ENCODE measurements at regions not wholly inside any gene's neighbourhood (a gene's known extent, or its start where the extent isn't known, plus 50 kb on each side); places are given as distances from the start of the nearest gene placed in this dataset.
A peak's percentile ranks its signal among the peaks of the same experiment; 100 is the strongest.

GRCh38 chr12:92089559-92089958 lies 56.1 kb downstream of the BTG1 start:
- no peak for DNase-seq

- DNase-seq: no peak
Observed at GRCh38 chr12:92088805-92089204, 56.8 kb downstream of the BTG1 start.

- DNase-seq: no peak
Observed at GRCh38 chr12:92085736-92086040, 60.0 kb downstream of the BTG1 start.

- no peak for DNase-seq
Observed at GRCh38 chr12:92085040-92085735, 60.5 kb downstream of the BTG1 start.

- DNase-seq: no peak
Observed at GRCh38 chr12:92080911-92081285, 64.7 kb downstream of the BTG1 start.

- no peak for DNase-seq
Observed at GRCh38 chr12:92079054-92079385, 66.6 kb downstream of the BTG1 start.

- DNase-seq: no peak
Observed at GRCh38 chr12:92078167-92079053, 67.2 kb downstream of the BTG1 start.

- DNase-seq: no peak
Observed at GRCh38 chr12:92077530-92077929, 68.1 kb downstream of the BTG1 start.

GRCh38 chr12:92076101-92076500 lies 69.5 kb downstream of the BTG1 start:
- DNase-seq: no peak

GRCh38 chr12:92075425-92075914 lies 70.2 kb downstream of the BTG1 start:
- DNase-seq: no peak

GRCh38 chr12:92074889-92075288 lies 70.8 kb downstream of the BTG1 start:
- no peak for DNase-seq

- DNase-seq: no peak
Observed at GRCh38 chr12:92073094-92073493, 72.6 kb downstream of the BTG1 start.

- no peak for DNase-seq
Observed at GRCh38 chr12:92072112-92072511, 73.5 kb downstream of the BTG1 start.

- DNase-seq: no peak
Observed at GRCh38 chr12:92070864-92071445, 74.7 kb downstream of the BTG1 start.

GRCh38 chr12:92070054-92070863 lies 75.4 kb downstream of the BTG1 start:
- DNase-seq: no peak

GRCh38 chr12:92068459-92068858 lies 77.2 kb downstream of the BTG1 start:
- peak; percentile 65 for DNase-seq

- DNase-seq: no peak
Observed at GRCh38 chr12:92065639-92066038, 80.0 kb downstream of the BTG1 start.

- DNase-seq: peak; percentile 74
Observed at GRCh38 chr12:92065018-92065499, 80.6 kb downstream of the BTG1 start.

GRCh38 chr12:92064422-92064821 lies 81.2 kb downstream of the BTG1 start:
- peak; percentile 6 for DNase-seq

GRCh38 chr12:92063641-92064040 lies 82.0 kb downstream of the BTG1 start:
- DNase-seq: peak; percentile 6

- DNase-seq: no peak
Observed at GRCh38 chr12:92062539-92063493, 82.8 kb downstream of the BTG1 start.

- DNase-seq: no peak
Observed at GRCh38 chr12:92061061-92061460, 84.6 kb downstream of the BTG1 start.

Measured in NCI-H446 treated with DMSO at 0.1 percent for 48 hours (cell line).